PC-3 (cell line): ENCODE measurements at regions not wholly inside any gene's neighbourhood (a gene's known extent, or its start where the extent isn't known, plus 50 kb on each side); places are given as distances from the start of the nearest gene placed in this dataset.

Experiments used
- ATAC-seq: fragments of 200-7000 bp; cut with Tn5 transposase; 2 replicates; pipeline ENCODE4 v1.9.1; 2020; ENCODE audit warnings: mild to moderate bottlenecking, moderate library complexity
- BruUV-seq: library from RNA; stranded (reverse); fragments of 400-500 nt; replicated peaks from 2 replicates; lab custom pipeline; 2021; lab: Mats Ljungman, UMichigan
- CTCF ChIA-PET: fragments of 300-600 bp; sonication (Branson Sonifier 250); formaldehyde crosslinking; loops from one replicate; lab custom pipeline; 2022; ENCODE audit warnings: antibody characterized with exemption; lab: Charles Lee
- POLR2A ChIA-PET: fragments of 300-600 bp; sonication (Branson Sonifier 250); formaldehyde crosslinking; loops from one replicate; lab custom pipeline; 2022; ENCODE audit warnings: antibody characterized with exemption; ENCODE audit not compliant: unreplicated experiment; lab: Charles Lee
- DNase-seq: peaks from one replicate; pipeline ENCODE4 v3.0.0-alpha.2; 2015
- H2AFZ ChIP-seq: fragments of 300-600 bp; sonication (generic); 2 replicates; pipeline ENCODE4 v1.6.0; 2016; ENCODE audit warnings: antibody characterized with exemption, low read length
- H3F3A ChIP-seq: fragments of 300-600 bp; sonication (generic); one replicate; pipeline ENCODE4 v1.6.0; 2017; ENCODE audit warnings: antibody characterized with exemption, low read length, control low read depth, mild to moderate bottlenecking; ENCODE audit not compliant: unreplicated experiment
- H3K27ac ChIP-seq: fragments of 300-600 bp; sonication (generic); 2 replicates; pipeline ENCODE4 v1.5.1; 2016; ENCODE audit warnings: mild to moderate bottlenecking, low read length
- H3K27me3 ChIP-seq: fragments of 300-600 bp; sonication (generic); 2 replicates; pipeline ENCODE4 v1.6.1; 2016; ENCODE audit warnings: low read length, mixed read lengths
- H3K36me3 ChIP-seq: fragments of 300-600 bp; sonication (generic); 2 replicates; pipeline ENCODE4 v1.6.1; 2016; ENCODE audit warnings: low read depth, mixed run types, low read length, mixed read lengths
- H3K4me1 ChIP-seq: fragments of 300-600 bp; sonication (generic); 2 replicates; pipeline ENCODE4 v1.5.1; 2016; ENCODE audit warnings: low read length; ENCODE audit not compliant: insufficient read depth
- H3K4me2 ChIP-seq: fragments of 300-600 bp; sonication (generic); 2 replicates; pipeline ENCODE4 v1.6.0; 2016; ENCODE audit warnings: low read length
- H3K4me3 ChIP-seq: fragments of 300-600 bp; sonication (generic); 2 replicates; pipeline ENCODE4 v1.5.1; 2016; ENCODE audit warnings: mild to moderate bottlenecking, low read length, mixed read lengths
- H3K79me2 ChIP-seq: fragments of 300-600 bp; sonication (generic); 2 replicates; pipeline ENCODE4 v1.6.1; 2017; ENCODE audit warnings: low read length, mixed read lengths
- H3K9ac ChIP-seq: fragments of 300-600 bp; sonication (generic); 2 replicates; pipeline ENCODE4 v1.6.0; 2016; ENCODE audit warnings: mild to moderate bottlenecking, low read length
- H3K9me2 ChIP-seq: fragments of 300-600 bp; sonication (generic); replicated peaks from 2 replicates; pipeline ENCODE4 v1.6.1; 2016; ENCODE audit warnings: mixed run types, low read length, mixed read lengths
- H3K9me3 ChIP-seq: fragments of 300-600 bp; sonication (generic); 2 replicates; pipeline ENCODE4 v1.6.1; 2016; ENCODE audit warnings: low read length, mixed read lengths
- H4K20me1 ChIP-seq: fragments of 300-600 bp; sonication (generic); 2 replicates; pipeline ENCODE4 v1.6.1; 2016; ENCODE audit warnings: low read length, mixed read lengths
- EZH2 ChIP-seq: fragments of 300-600 bp; sonication (generic); IDR thresholded peaks from one replicate; pipeline ENCODE4 v1.6.1; 2017; ENCODE audit warnings: antibody characterized with exemption, mild to moderate bottlenecking, low read length; ENCODE audit not compliant: unreplicated experiment
- EZH2phosphoT487 ChIP-seq: fragments of 300-600 bp; sonication (generic); IDR thresholded peaks from 2 replicates; pipeline ENCODE4 v1.6.1; 2018; ENCODE audit warnings: mild to moderate bottlenecking, antibody characterized with exemption, low read length, borderline replicate concordance
- intact Hi-C: fragments of 100-400 bp; cut with micrococcal nuclease; formaldehyde crosslinking; loops from 2 replicates; pipeline ENCODE4 v1.9.0; 2023
- TF ChIP-seq, protein P1 (sequence below): fragments of 300-600 bp; sonication (generic); conservative IDR thresholded peaks from 2 replicates; pipeline ENCODE4 v1.5.1; 2017; ENCODE audit warnings: antibody characterized with exemption, low read depth, mild to moderate bottlenecking, low read length

DNA sequence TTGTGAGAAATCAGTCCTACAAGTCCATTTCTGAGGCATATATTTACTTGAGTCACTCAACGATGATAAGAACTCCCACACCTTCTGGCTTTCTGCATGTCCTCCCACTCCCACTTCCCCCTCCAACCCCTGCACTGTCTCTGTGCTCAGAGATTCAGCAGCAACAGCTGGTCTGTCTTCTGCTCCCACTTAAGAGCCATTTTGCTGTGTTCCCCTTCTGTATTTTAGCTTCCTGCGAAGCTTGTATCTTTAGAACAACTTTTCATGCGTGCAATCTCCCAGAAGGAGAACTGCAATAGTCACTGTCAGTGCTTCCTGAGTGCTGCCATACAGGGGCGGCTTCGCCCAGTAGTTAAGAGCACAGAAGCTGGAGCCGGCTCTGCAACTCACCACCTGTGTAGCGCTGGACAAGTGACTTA, 90.0 kb upstream of the SPATA12 start:
- Histone ChIP-seq H3K4me3 (no peak overlapping the region), H3K36me3 (no peaks in the 10 kb centered on the region), H3K9ac (no peak overlapping the region), H3K27me3 (no peaks in the 10 kb centered on the region), H3K27ac (no peak overlapping the region), H3K9me2 (no peaks in the 10 kb centered on the region), H3K79me2 (no peaks in the 10 kb centered on the region), H4K20me1 (no peaks in the 10 kb centered on the region), H3K4me2 (no peak overlapping the region), H3F3A (no peaks in the 10 kb centered on the region), H2AFZ (no peak overlapping the region), H3K4me1 (no peaks in the 10 kb centered on the region), H3K9me3 (no peaks in the 10 kb centered on the region)
- DNase-seq (no peak), ATAC-seq (no peak)
- intact Hi-C loops, result no loop called here
- CTCF ChIA-PET, result no interaction called here
- BruUV-seq, result no TSS peak
- no peak for TF ChIP-seq EZH2
- POLR2A ChIA-PET, result no interaction called here

DNA sequence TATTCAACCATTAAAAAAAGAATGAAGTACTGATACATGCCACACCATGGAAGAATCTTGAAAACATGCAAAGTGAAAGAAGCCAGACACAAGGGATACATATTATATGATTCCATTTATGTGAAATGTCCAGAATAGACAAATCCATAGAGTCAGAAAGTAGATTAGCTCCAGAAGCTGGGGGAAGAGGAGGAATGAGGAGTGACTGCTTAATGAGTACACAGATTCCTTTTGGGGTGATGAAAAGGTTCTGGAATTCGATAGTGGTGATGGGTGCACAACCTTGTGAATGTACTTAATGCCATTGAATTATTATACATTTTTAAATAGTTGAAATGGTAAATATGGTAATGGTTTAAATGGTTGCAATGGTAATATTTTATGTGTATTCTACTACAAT, 90.6 kb upstream of the SPATA12 start:
- Histone ChIP-seq H4K20me1 (no peaks in the 10 kb centered on the region), H3K4me1 (no peaks in the 10 kb centered on the region), H3F3A (no peaks in the 10 kb centered on the region), H3K4me3 (no peak overlapping the region), H3K79me2 (no peaks in the 10 kb centered on the region), H3K9me2 (no peaks in the 10 kb centered on the region), H3K4me2 (no peak overlapping the region), H3K9ac (no peak overlapping the region), H3K36me3 (no peaks in the 10 kb centered on the region), H3K27me3 (no peaks in the 10 kb centered on the region), H2AFZ (no peak overlapping the region), H3K27ac (no peak overlapping the region), H3K9me3 (no peaks in the 10 kb centered on the region)
- DNase-seq (no peak), ATAC-seq (no peak)
- intact Hi-C loops, result no loop called here
- BruUV-seq, result no TSS peak
- POLR2A ChIA-PET, result no interaction called here
- TF ChIP-seq, protein P1, sequence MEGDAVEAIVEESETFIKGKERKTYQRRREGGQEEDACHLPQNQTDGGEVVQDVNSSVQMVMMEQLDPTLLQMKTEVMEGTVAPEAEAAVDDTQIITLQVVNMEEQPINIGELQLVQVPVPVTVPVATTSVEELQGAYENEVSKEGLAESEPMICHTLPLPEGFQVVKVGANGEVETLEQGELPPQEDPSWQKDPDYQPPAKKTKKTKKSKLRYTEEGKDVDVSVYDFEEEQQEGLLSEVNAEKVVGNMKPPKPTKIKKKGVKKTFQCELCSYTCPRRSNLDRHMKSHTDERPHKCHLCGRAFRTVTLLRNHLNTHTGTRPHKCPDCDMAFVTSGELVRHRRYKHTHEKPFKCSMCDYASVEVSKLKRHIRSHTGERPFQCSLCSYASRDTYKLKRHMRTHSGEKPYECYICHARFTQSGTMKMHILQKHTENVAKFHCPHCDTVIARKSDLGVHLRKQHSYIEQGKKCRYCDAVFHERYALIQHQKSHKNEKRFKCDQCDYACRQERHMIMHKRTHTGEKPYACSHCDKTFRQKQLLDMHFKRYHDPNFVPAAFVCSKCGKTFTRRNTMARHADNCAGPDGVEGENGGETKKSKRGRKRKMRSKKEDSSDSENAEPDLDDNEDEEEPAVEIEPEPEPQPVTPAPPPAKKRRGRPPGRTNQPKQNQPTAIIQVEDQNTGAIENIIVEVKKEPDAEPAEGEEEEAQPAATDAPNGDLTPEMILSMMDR, result no peak
- TF ChIP-seq EZH2, result no peak
- TF ChIP-seq EZH2phosphoT487, result no peak
- CTCF ChIA-PET, result no interaction called here

GRCh38 chr3:56966509-56966908, 94.0 kb upstream of the SPATA12 start:
- no TSS peak for BruUV-seq
- Histone ChIP-seq H3K27ac (no peak overlapping the region), H3K27me3 (no peaks in the 10 kb centered on the region), H3K4me1 (no peaks in the 10 kb centered on the region), H3K9me2 (no peaks in the 10 kb centered on the region), H3K4me2 (no peak overlapping the region), H3K4me3 (no peak overlapping the region), H2AFZ (no peak overlapping the region), H4K20me1 (no peaks in the 10 kb centered on the region), H3K79me2 (no peaks in the 10 kb centered on the region), H3K36me3 (no peaks in the 10 kb centered on the region), H3F3A (no peaks in the 10 kb centered on the region), H3K9ac (no peak overlapping the region), H3K9me3 (no peaks in the 10 kb centered on the region)
- TF ChIP-seq, protein P1, result no peak
- TF ChIP-seq EZH2 (no peak), EZH2phosphoT487 (no peak)
- DNase-seq (no peak), ATAC-seq (no peak)
- CTCF ChIA-PET, result no interaction called here
- intact Hi-C loops, result no loop called here
- POLR2A ChIA-PET, result interaction anchor here (0.7 kb wide), 1 partner anchor 164 kb away, joined by 4 read pairs; no protein-coding TSS in a partner anchor
